ENCODE measurements at regions not wholly inside any gene's neighbourhood (a gene's known extent, or its start where the extent isn't known, plus 50 kb on each side); places are given as distances from the start of the nearest gene placed in this dataset.

DNA sequence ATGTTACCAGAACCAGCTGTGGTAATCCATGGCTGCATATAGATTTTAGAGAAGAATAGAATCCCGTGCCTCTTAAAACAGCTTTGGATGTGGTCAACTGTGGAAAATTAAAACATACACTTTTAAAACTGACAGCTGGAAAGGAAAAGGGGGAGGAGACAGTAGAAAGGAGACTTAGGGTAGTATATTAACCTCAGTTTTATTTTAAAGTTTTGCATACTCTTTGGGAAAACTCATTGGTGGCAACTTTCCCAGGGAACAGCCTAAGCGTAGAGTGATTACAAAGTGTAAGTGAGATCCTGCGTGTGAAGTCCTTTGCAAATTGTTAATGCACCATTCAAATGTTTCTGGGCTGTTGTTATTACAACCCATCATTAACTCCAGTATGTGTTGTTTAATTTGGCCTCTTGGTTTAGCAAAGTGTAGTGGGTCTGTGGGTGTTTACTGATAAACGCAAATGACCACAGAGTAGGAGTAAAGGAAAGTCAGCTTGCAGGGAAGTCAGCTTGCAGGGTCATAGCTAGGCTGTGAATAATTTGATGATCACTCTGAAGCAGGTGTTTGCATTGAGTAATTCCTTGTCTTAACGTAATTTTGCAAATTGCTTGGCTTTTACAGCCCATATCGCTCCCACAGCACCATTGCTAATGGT lies 88.0 kb upstream of the DBX1 start:
- no peaks in the 10 kb centered on the region for H3K27me3 ChIP-seq (replicated peaks; ENCODE audit: insufficient read depth)
- peaks cover 0 to 14% of the 10 kb centered on the region in 2 donors for H3K4me1 ChIP-seq (ENCODE audit: control insufficient read depth in 1 of 2, low read depth in 2 of 2)
- H3K9me3 ChIP-seq: no peaks in the 10 kb centered on the region
- H3K27ac ChIP-seq: no peak overlapping the region
- no peak overlapping the region for H3K4me3 ChIP-seq
- TF ChIP-seq, protein P1, sequence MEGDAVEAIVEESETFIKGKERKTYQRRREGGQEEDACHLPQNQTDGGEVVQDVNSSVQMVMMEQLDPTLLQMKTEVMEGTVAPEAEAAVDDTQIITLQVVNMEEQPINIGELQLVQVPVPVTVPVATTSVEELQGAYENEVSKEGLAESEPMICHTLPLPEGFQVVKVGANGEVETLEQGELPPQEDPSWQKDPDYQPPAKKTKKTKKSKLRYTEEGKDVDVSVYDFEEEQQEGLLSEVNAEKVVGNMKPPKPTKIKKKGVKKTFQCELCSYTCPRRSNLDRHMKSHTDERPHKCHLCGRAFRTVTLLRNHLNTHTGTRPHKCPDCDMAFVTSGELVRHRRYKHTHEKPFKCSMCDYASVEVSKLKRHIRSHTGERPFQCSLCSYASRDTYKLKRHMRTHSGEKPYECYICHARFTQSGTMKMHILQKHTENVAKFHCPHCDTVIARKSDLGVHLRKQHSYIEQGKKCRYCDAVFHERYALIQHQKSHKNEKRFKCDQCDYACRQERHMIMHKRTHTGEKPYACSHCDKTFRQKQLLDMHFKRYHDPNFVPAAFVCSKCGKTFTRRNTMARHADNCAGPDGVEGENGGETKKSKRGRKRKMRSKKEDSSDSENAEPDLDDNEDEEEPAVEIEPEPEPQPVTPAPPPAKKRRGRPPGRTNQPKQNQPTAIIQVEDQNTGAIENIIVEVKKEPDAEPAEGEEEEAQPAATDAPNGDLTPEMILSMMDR (IDR thresholded peaks at IDR 0.05): no peak
- no peak for ATAC-seq (ENCODE audit: insufficient number of reproducible peaks, low FRiP score, low read depth)
- H3K36me3 ChIP-seq: no peaks in the 10 kb centered on the region
- DNase-seq (ENCODE audit: low spot score): no peak

DNA sequence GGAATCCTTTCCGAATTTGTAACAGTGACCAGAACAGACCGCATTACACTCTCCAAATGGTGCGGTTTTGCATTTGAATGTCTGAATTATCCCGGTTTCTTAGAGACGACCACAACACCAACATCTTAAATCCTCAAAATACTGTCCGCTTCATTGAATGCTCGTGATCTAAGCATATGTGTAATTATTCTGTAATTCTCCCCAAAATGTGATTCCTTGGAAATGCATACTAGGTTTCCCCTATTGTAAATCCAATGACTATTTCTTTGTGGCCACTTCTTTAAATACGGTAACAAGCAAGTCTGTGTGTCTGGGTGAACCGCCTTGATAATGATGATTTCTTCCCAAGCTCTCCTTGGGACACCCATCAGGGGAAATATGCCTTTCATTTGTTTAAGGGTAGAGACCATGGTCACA lies 87.3 kb upstream of the DBX1 start:
- Histone ChIP-seq H3K27me3 (replicated peaks; ENCODE audit: insufficient read depth) (no peaks in the 10 kb centered on the region), H3K27ac (no peak overlapping the region), H3K4me1 (ENCODE audit: control insufficient read depth in 1 of 2, low read depth in 2 of 2) (peaks cover 0 to 14% of the 10 kb centered on the region in 2 donors), H3K4me3 (no peak overlapping the region), H3K36me3 (no peaks in the 10 kb centered on the region), H3K9me3 (no peaks in the 10 kb centered on the region)
- ATAC-seq (ENCODE audit: insufficient number of reproducible peaks, low FRiP score, low read depth): no peak
- TF ChIP-seq, protein P1 (IDR thresholded peaks at IDR 0.05): no peak
- DNase-seq (ENCODE audit: low spot score): no peak

DNA sequence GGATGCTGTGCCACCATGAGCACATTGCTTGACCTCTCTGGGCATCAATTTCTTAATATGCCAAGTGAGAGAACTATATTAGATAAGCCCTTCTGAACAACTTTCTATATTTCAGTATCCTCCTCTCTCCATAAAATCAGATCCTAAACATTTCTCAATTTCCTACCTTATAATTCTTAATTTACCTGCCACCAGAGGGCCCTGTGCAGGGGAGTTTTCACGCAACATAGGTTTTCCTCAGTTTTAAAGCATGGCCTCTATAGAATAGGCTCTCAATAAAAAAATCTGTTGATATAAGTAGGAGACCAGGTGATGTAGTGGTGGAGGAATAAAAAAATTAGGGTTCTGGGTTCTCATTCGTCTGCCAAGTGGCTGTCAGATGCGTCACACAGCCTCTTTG lies 83.7 kb upstream of the DBX1 start:
- no peak overlapping the region for H3K4me3 ChIP-seq
- H3K27ac ChIP-seq: no peak overlapping the region
- TF ChIP-seq, protein P1 (IDR thresholded peaks at IDR 0.05): no peak
- H3K4me1 ChIP-seq (ENCODE audit: control insufficient read depth in 1 of 2, low read depth in 2 of 2): no peaks in the 10 kb centered on the region
- no peak for DNase-seq (ENCODE audit: low spot score)
- H3K27me3 ChIP-seq (replicated peaks; ENCODE audit: insufficient read depth): no peaks in the 10 kb centered on the region
- no peaks in the 10 kb centered on the region for H3K36me3 ChIP-seq
- peaks cover 8% of the 10 kb centered on the region for H3K9me3 ChIP-seq
- ATAC-seq (ENCODE audit: insufficient number of reproducible peaks, low FRiP score, low read depth): no peak

DNA sequence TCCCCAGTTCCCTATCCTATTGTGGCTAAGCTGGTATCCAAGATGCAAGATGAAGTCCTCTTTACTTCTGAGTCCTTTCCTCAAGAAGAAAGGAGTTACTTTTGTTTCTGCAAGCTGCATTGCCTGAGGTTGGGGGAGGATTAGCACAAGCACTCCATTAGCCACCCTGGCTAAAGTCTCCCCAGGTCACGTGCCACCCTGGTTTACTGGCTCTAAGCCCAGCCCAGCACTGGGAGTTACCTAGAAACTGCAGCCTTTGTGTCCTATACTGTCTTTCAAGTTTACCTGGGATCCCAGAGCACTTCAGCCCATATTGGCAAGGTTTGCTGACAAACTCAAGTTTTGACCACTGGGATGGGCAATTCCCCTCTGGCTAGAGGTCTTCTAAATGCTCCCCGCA lies 78.4 kb upstream of the DBX1 start:
- Histone ChIP-seq H3K36me3 (no peaks in the 10 kb centered on the region), H3K9me3 (peaks cover 11% of the 10 kb centered on the region), H3K27me3 (replicated peaks; ENCODE audit: insufficient read depth) (no peaks in the 10 kb centered on the region), H3K27ac (no peak overlapping the region), H3K4me3 (no peak overlapping the region), H3K4me1 (ENCODE audit: control insufficient read depth in 1 of 2, low read depth in 2 of 2) (no peaks in the 10 kb centered on the region)
- TF ChIP-seq, protein P1 (IDR thresholded peaks at IDR 0.05): no peak
- ATAC-seq (ENCODE audit: insufficient number of reproducible peaks, low FRiP score, low read depth) (no peak), DNase-seq (ENCODE audit: low spot score) (no peak)

DNA sequence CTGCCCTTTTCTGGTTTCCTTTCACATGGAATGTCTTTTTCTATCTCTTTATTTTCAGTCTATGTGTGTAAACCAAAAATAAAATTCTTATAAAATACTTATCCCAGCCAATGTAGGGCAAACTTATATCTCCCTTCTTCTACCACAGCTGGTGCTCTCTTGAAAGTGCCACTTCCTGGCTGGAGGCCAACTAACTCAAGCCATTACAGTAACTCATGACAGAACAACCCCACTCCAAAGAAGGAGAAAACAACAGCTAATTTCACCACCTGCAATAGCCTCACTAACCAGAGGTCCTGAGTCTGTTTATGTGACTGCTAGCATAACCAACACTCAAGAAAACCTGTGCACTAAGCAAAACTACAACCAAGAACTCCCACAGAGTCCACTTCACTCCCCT lies 74.9 kb upstream of the DBX1 start:
- no peaks in the 10 kb centered on the region for H3K4me1 ChIP-seq (ENCODE audit: control insufficient read depth in 1 of 2, low read depth in 2 of 2)
- ATAC-seq (ENCODE audit: insufficient number of reproducible peaks, low FRiP score, low read depth) (no peak), DNase-seq (ENCODE audit: low spot score) (no peak)
- no peaks in the 10 kb centered on the region for H3K36me3 ChIP-seq
- H3K9me3 ChIP-seq: peaks cover 8% of the 10 kb centered on the region
- no peak overlapping the region for H3K4me3 ChIP-seq
- H3K27me3 ChIP-seq (replicated peaks; ENCODE audit: insufficient read depth): no peaks in the 10 kb centered on the region
- H3K27ac ChIP-seq: no peak overlapping the region
- TF ChIP-seq, protein P1 (IDR thresholded peaks at IDR 0.05): no peak
